ENCODE measurements at regions not wholly inside any gene's neighbourhood (a gene's known extent, or its start where the extent isn't known, plus 50 kb on each side); places are given as distances from the start of the nearest gene placed in this dataset.

DNA sequence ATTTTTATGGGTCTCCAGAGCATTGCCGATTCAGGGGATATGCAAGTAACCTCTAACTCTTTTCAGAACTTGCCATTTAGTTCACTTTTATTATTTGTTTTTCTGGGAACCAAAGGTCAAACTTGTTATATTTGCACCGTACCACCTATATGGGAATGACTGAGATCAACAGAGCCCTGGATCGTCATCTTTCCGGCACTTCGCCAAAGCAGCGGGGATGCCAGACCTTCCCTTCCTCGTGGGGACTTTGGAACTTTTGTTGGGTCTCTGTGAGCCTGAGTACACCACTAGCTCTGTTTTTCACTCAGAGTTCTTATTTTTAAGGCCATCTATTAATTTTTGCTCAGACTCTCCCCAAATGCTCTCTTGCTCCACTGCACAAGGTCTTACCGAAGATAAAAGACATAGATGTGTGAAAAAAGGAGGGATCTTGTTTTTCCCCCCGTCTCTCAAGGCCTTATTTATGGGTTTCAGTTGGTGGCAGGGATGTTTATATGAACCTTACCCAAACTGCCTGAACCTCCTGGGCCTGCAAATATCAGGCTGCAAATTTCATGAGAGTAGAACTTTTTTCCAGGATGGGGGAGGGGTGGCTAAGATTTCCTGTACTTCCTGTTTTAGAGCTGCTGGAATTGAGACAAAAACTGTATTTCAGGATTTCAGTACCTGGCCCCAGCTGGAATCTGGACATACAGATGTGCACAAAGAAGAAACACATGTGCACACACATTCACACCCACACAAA lies 350.3 kb downstream of the HRH4 start:
- TF ChIP-seq POLR2AphosphoS5 (IDR thresholded peaks at IDR 0.05; ENCODE audit: borderline replicate concordance, low read depth, low read length) (no peak), EZH2 (IDR thresholded peaks at IDR 0.05) (no peak), FOXP2 (optimal IDR thresholded peaks at IDR 0.05; ENCODE audit: control extremely low read depth, extremely low read length, insufficient read depth) (no peak)
